ENCODE measurements at regions not wholly inside any gene's neighbourhood (a gene's known extent, or its start where the extent isn't known, plus 50 kb on each side); places are given as distances from the start of the nearest gene placed in this dataset.

DNA sequence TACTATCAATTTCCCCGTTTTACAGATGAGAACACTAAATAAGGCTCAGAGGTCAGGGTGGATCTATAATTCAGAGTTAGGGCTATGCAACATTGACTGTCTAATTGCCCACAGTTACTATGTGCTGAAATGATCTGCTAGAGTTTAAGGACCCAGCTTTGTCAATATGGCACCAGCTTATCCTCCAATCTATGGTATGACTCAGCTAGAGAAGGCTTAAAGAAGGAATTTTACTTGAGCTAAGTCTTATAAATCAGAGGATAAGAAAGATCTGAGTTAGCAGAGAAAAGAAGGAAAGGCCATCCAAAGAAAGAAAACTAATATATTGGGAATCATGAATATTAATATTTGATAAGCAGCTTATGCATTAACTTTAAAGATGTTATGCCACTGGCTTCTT lies 78.1 kb downstream of the ASB9 start:
- 63% methylated on average over 1 of the region's 1 CpG for WGBS
- no peaks in the 10 kb centered on the region for H3K4me1 ChIP-seq
- no peak overlapping the region for H3K27ac ChIP-seq (replicated peaks in 1 of 4)
- TF ChIP-seq POLR2AphosphoS5 (IDR thresholded peaks at IDR 0.05) (no peak), POLR2A (IDR thresholded peaks at IDR 0.05; ENCODE audit: low read depth) (no peak), EP300 (IDR thresholded peaks at IDR 0.05) (no peak)
- TF ChIP-seq, protein P1, sequence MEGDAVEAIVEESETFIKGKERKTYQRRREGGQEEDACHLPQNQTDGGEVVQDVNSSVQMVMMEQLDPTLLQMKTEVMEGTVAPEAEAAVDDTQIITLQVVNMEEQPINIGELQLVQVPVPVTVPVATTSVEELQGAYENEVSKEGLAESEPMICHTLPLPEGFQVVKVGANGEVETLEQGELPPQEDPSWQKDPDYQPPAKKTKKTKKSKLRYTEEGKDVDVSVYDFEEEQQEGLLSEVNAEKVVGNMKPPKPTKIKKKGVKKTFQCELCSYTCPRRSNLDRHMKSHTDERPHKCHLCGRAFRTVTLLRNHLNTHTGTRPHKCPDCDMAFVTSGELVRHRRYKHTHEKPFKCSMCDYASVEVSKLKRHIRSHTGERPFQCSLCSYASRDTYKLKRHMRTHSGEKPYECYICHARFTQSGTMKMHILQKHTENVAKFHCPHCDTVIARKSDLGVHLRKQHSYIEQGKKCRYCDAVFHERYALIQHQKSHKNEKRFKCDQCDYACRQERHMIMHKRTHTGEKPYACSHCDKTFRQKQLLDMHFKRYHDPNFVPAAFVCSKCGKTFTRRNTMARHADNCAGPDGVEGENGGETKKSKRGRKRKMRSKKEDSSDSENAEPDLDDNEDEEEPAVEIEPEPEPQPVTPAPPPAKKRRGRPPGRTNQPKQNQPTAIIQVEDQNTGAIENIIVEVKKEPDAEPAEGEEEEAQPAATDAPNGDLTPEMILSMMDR (IDR thresholded peaks at IDR 0.05) = no peak
- no peaks in the 10 kb centered on the region for H3K9me3 ChIP-seq
- intact Hi-C loops (cut with DNase I) = no loop called here
- H3K4me3 ChIP-seq = no peak overlapping the region
- no peak for DNase-seq (ENCODE audit: extremely low spot score)
- H3K36me3 ChIP-seq = no peaks in the 10 kb centered on the region
- no peaks in the 10 kb centered on the region for H3K27me3 ChIP-seq

DNA sequence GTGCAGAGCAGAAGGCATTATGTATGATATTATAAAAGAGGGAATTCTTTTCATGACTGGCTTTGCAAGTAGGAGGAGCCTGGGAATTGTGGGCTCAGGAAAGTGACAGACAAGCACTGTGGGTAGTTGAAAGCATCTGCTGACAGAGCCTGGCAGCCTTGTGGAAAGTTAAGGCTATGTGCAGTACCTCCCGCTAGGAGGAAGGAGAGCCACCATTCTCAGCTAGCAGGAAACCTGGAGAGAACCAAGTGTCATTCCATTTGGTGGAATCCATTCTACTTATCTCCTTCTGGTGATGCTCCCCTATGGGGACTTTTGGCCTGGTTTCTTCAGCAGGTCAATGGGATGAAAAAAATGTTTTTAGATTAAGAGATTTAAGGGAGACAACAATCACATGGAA lies 81.8 kb downstream of the ASB9 start:
- intact Hi-C loops (cut with DNase I) = no loop called here
- WGBS = 63% methylated on average over 1 of the region's 1 CpG
- H3K4me1 ChIP-seq = no peaks in the 10 kb centered on the region
- H3K9me3 ChIP-seq = no peaks in the 10 kb centered on the region
- H3K36me3 ChIP-seq = no peaks in the 10 kb centered on the region
- H3K27me3 ChIP-seq = no peaks in the 10 kb centered on the region
- DNase-seq (ENCODE audit: extremely low spot score) = no peak
- TF ChIP-seq POLR2AphosphoS5 (IDR thresholded peaks at IDR 0.05) = no peak
- TF ChIP-seq EP300 (IDR thresholded peaks at IDR 0.05) = no peak
- H3K4me3 ChIP-seq = no peak overlapping the region
- no peak overlapping the region for H3K27ac ChIP-seq (replicated peaks in 1 of 4)

DNA sequence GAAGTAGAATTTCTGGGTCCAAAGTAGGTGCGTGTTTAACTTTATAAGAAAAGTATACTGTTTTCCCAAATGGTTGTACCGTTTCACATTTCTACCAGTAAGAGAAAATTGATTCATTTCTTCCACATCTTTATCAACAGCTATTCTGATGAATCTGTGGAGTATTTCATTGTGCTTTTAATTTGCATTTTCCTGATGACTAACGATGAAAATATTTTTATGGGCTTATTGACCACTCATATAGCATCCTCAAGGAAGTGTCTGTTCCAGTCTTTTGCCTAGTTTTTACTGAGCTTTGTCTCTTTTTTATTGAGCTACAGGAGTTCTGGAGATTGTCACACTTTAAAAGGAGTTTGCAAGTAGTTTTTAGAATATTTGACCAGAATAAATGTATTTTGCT lies 92.6 kb downstream of the ASB9 start:
- no peak overlapping the region for H3K4me3 ChIP-seq
- no peaks in the 10 kb centered on the region for H3K9me3 ChIP-seq
- H3K4me1 ChIP-seq = no peaks in the 10 kb centered on the region
- intact Hi-C loops (cut with DNase I) = no loop called here
- no peaks in the 10 kb centered on the region for H3K36me3 ChIP-seq
- 72% methylated on average over 3 of the region's 3 CpGs for WGBS
- TF ChIP-seq POLR2AphosphoS5 (IDR thresholded peaks at IDR 0.05) (no peak), EP300 (IDR thresholded peaks at IDR 0.05) (no peak), POLR2A (IDR thresholded peaks at IDR 0.05; ENCODE audit: low read depth) (no peak)
- TF ChIP-seq, protein P1 (IDR thresholded peaks at IDR 0.05) = no peak
- DNase-seq (ENCODE audit: extremely low spot score) = no peak
- H3K27ac ChIP-seq (replicated peaks in 1 of 4) = no peak overlapping the region
- no peaks in the 10 kb centered on the region for H3K27me3 ChIP-seq

- H3K27me3 ChIP-seq = no peaks in the 10 kb centered on the region
- 55% methylated on average over 5 of the region's 5 CpGs for WGBS
- H3K4me1 ChIP-seq = no peaks in the 10 kb centered on the region
- no peaks in the 10 kb centered on the region for H3K36me3 ChIP-seq
- H3K9me3 ChIP-seq = no peaks in the 10 kb centered on the region
- DNase-seq (ENCODE audit: extremely low spot score) = no peak
- intact Hi-C loops (cut with DNase I) = no loop called here
- TF ChIP-seq POLR2A (IDR thresholded peaks at IDR 0.05; ENCODE audit: low read depth) (no peak), EP300 (IDR thresholded peaks at IDR 0.05) (no peak), POLR2AphosphoS5 (IDR thresholded peaks at IDR 0.05) (no peak)
- TF ChIP-seq, protein P1 (IDR thresholded peaks at IDR 0.05) = no peak
- no peak overlapping the region for H3K4me3 ChIP-seq
- no peak overlapping the region for H3K27ac ChIP-seq (replicated peaks in 1 of 4)
These were observed 96.5 kb downstream of the ASB9 start for GRCh38 chrX:15173411-15173810.

DNA sequence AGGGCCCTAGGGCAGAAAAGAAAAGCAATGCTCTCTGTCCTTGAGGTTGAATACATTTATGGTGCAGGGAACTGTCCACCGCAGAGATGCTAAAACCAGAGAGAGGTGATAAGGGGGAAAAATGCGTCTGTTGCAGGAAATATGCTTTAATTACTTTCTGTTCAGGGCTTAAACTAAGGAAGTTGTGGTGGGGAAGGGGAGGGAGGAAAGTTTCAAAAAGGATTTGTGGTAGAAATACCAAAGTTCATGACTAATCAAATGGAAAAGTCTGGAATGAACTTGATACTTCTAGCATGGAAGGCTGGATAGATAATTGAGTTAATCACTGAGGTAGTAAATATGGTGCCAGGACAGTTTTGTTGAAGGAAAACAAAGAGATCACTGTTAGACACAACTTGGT lies 99.0 kb downstream of the ASB9 start:
- intact Hi-C loops (cut with DNase I) = no loop called here
- no peaks in the 10 kb centered on the region for H3K4me1 ChIP-seq
- 59% methylated on average over 2 of the region's 2 CpGs for WGBS
- TF ChIP-seq POLR2AphosphoS5 (IDR thresholded peaks at IDR 0.05) = no peak
- no peak for TF ChIP-seq POLR2A (IDR thresholded peaks at IDR 0.05; ENCODE audit: low read depth)
- TF ChIP-seq, protein P1 (IDR thresholded peaks at IDR 0.05) = no peak
- TF ChIP-seq EP300 (IDR thresholded peaks at IDR 0.05) = no peak
- DNase-seq (ENCODE audit: extremely low spot score) = no peak
- no peaks in the 10 kb centered on the region for H3K27me3 ChIP-seq
- no peaks in the 10 kb centered on the region for H3K36me3 ChIP-seq
- H3K27ac ChIP-seq (replicated peaks in 1 of 4) = no peak overlapping the region
- H3K4me3 ChIP-seq = no peak overlapping the region
- no peaks in the 10 kb centered on the region for H3K9me3 ChIP-seq
